ENCODE measurements at regions not wholly inside any gene's neighbourhood (a gene's known extent, or its start where the extent isn't known, plus 50 kb on each side); places are given as distances from the start of the nearest gene placed in this dataset.

DNA sequence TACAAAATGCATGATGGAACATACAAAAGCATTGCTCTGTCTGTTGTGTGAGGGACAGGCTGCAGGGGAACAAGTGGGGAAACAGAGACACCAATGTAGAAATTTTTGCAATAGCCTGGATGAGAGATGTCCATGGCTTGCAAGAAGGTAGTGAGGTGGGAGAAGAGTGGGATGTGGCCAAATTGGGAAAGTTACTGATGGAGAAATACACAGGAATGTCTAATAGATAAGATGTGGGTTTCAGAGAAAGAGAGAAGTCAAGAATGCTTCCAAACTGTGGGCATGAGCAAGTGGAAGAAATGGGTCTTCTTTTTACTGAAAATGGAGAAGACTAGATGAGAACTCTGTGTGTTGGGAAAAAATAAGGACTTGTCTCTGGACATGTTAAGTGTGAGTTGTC, 592.7 kb downstream of the TNS3 start:
- DNase-seq (ENCODE audit: low read depth): no peak

DNA sequence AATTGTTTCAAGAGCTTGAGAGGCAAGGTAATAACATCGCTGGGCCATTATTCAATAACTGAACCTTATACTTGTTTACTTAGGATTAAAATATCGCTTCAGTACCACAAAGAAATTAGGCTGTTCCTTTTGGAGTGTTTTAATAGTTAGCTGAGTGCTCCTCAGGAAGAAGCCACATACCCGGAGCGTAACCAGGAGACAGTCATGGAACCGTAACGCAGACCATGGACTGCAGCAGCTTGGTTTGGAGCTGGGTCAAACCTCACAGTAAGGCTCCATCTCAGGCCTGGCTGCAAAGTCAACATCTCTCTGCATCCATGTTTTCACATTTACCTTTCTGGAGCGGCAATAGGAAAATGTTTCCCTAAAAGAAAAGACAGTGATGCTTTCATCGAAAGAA, 599.0 kb downstream of the TNS3 start:
- DNase-seq (ENCODE audit: low read depth): no peak

DNA sequence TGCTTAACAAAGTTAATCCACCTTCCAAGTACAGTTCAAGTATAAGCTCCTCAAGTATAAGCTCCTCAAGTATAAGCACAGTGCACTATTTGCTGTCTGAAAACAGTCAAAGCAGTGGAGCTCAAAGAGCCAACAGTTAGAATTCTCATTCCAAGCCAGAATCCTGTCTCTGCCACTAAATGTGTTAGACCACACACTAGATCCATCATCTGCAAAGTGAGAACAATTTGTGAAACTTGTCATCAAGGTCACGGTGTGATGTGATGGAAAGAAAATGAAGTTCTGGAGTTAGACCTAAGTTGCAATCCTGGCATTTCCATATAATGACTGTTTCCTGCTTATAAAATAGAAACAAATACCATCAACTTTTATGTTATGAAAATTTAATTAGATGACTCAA, 602.5 kb downstream of the TNS3 start:
- no peak for DNase-seq (ENCODE audit: low read depth)

DNA sequence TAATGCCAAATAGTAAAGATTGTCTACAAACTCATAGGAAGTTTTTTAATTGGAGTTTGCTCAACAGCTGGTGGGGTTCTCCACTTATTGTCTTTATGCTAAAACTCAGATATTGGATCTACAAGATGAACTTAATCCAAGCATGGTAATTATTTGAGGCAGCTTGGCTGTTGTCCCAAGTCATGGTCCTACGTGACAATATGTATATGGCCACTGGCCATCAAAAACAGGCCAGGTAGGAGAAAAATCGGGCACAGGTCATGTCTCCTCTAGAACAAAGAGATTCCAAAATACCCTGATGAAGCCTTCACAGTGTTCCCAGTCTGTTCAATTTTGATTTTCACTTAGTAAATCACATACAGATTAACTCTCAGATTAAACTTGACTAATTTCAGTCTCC, 606.4 kb downstream of the TNS3 start:
- DNase-seq (ENCODE audit: low read depth): no peak

DNA sequence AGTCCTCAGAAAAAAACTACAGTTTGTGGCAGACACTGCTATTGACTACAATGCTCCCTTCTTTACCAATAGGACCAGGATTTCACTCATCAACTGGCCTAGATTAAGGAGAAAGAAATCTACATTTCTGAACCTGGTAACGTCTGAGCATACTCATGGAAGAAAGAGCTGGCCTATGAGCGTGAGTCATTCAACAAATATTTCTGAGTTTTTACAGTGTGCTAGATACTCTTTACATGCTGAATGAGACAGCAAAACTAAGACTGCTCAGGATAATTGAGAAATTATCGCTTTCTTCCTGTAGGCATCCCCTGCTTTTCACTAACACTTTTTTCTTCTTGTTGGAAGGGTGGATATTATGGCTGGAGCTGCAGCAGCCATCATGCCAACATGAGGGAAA, 609.7 kb downstream of the TNS3 start:
- no peak for DNase-seq (ENCODE audit: low read depth)

DNA sequence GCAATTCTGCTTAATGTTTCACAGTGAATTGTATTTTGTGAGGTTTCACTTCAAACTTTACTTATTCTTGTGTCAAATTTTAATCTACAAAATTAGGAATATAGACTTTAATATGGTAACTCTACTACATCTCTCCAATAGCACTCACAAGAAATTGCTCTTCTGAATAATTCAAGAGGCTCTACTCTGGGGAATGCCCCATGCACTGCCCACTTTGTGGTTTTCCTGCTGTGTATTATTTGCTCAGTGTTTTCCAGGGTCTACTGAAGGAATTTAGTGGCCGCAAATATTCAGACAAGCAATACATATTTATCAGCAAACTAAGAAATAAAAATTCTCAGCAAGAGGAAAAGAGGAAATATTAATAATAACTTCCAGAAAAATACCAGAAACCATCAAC, 611.4 kb downstream of the TNS3 start:
- no peak for DNase-seq (ENCODE audit: low read depth)

DNA sequence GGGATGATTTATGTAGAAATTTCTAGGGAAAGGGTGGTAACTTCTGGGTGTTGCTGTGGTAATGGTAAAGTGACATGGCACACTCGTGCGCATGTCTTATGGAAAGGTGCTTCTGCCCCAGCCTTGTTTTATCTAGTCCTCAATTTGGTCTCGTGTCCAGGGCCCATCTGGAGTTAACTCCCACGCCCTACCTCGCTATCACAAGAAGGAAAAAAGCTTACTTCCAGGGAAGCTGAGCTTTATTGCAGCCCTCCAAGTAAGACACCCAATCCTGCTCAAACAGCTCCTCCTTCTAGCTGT, 611.8 kb downstream of the TNS3 start:
- DNase-seq (ENCODE audit: low read depth): no peak

DNA sequence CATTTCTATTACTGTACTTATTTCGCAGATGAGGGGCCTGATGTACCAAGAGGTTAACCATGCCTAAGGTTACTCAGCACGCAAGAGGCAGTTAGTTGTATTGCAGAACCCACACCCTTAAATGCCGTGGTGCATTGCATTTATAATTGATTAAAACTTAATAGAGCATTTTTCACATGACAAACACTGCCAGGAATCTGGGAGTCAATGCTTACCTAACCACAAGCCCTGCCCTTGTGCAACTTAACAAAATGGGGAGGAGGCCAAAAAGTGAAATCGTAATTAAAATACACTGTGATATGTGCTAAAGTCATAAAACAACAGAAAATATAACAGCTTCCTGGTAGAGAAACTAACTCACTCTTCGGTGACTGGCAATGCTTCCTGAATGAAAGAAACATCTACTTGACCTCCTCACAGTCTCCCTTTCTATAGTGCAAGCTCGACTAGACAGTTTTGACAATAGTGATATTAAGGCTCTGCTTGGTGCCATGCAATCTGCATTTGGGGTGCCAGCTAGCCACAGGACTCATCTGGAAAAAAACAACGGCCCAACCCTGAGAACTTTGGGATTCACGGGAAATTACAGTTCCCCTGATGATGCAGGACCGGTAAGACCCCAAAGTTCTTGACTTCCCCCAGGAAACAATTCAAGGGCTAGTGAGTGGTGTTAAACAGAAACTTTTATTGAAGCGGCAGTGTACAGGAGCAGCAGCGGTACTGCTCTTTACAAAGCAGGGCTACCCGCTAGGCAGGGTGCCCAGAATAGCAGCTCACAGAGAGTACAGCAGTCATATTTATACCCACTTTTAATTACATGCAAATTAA, 612.4 kb downstream of the TNS3 start:
- DNase-seq (ENCODE audit: low read depth): no peak

DNA sequence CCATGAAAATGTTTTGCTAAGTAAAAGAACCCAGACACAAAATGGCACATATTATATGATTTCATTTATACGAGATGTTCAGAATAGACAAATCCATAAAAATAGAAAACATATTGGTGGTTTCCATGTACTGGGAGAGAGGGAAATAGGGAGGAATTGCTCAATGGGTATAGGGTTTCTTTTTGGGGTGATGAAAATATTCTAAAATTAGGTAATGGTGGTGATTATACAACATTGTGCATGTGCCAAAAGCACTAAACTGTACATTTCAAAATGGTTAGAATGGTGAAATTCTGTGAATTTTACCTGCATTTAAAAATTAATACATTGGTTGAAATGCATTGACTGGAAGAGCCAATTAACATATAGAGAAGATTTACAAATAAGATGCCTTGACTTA, 613.9 kb downstream of the TNS3 start:
- no peak for DNase-seq (ENCODE audit: low read depth)

DNA sequence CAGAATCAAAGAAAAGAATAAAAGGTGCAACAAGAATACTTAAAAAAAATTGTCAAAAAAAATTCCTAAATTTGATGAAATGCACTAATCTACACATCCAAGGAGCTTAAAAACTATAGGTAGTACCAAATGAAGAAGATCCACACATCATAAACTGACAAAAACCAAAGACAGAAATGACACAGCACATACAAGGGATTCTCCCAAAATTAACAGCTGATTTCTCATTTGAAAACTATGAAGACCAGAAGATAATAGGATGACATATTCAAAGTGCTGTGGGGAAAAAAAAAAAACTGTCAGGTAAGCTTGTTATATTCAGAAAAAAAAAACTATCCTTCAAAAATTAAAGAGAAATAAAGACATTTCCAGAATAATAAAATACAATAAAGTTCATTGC, 618.2 kb downstream of the TNS3 start:
- no peak for DNase-seq (ENCODE audit: low read depth)

DNA sequence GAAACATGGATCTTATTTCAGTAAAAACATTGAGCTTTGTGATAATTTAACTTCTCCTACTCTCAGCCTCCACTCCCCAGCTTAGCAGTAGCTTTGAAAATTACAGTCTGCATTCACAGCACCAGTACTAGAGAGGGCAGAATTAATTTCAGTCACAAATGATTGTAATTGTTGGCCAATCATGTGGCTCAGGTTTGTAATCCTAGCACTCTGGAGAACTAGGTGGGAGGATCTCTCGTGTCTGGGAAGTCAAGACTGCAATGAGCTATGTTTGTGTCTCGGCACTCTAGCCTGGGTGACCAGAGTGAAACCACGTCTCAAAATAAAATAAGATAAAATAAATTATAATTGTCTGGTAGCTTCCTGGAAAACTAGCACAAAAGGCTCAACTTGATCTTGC, 620.9 kb downstream of the TNS3 start:
- no peak for DNase-seq (ENCODE audit: low read depth)

DNA sequence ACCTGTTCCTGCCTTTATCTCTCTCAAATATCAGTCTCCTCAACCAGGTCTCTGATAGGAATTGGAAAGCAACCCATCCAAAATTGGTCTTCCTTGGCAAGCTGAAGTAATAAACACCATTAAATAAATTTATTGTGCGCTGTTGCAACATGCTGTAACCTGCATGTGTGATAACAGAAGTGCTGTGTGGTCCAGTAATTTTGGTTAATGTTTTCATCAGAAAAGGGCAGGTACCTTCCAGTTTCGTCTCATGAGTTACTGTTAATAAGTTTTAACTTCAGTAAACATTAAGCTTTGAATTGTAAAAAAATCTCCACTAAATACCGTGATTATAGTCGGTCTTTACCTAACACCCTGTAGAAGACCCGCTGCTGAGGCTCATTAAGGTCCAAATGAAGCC, 624.7 kb downstream of the TNS3 start:
- DNase-seq (ENCODE audit: low read depth): no peak

DNA sequence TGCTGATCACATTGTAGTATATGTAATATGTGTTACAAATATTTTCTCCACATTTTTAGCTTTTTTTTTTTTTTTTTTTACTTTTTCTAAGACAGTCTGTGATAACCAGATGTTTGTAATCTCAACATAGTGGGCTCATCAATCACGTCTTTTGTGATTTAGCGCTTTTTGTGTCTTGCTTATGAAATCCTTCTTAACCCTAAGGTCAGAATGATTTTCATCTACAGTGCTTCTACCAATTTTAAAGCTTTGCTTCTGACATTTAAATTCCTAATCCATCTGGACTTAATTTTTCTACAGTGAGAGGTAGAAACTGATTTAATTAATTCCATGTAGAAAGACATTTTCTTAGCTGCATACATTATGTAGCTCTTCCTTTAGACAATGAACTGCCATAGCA, 626.4 kb downstream of the TNS3 start:
- DNase-seq (ENCODE audit: low read depth): no peak

DNA sequence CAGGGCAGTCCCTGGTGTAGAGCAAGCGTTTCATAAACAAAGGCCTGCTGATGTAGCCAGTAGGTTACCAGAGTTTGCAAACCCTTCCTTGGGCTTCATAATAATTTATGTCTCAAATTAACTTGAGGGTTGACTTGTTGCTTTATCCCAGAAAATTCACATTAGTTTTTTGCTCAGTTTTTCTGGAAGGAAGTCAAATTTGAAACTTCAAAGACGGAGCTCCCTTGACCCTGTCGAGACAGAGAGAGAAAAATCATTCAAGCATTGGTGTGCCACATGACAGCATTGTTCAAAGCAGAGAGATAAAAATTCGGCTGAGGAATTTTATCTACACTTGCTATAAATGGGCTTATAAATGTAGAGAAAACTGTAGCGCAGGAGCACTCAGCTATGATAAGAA, 627.7 kb downstream of the TNS3 start:
- DNase-seq (ENCODE audit: low read depth): no peak

DNA sequence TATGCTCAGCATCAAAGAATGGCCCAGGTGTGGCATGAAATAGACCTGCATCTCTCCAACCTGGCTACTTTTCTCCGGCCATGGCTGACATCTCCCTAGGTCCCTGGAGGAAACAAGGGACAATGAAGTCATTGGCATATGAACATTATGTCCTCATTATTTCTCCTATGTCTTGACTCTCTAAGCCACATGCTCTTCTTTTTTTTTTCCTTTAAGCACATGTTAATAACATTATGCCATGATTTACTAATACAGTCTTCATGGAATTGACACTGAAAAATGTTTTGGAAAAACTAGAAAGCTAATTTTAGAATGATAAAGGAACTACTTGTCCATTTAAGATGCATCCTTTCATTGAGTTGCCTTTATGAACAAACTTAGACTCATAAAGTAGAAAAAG, 628.9 kb downstream of the TNS3 start:
- DNase-seq (ENCODE audit: low read depth): no peak

DNA sequence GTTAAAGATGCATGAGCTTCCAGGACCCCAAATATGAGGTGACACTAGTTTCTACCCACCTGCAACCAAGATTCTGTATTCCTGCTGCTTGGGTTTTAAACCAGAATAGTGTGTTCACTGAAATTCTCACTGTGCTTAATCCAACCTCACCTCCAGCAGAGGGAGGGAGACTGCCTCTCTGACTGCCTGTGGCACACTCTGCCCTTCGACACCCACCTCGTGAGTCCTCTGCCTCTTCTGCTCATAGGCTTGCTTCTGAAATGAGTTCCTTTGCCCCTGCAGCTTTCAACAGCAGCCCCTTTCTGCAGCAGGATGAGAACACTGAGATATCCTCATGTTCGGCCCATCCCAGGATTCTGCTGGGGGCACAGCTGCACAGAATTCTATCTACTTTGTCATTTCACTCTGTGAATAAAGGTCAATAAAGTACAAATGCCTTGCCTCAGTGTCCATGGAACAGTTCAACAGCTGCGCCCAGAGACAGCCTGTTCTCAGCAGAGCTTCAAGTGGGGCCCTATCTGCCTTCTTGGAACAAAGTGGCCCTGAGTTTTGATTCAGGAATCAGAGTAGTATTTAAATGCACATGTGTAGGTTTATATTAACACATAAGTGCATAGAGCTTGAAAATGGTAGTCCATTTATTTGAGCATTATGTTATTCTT, 632.5 kb downstream of the TNS3 start:
- no peak for DNase-seq (ENCODE audit: low read depth)

DNA sequence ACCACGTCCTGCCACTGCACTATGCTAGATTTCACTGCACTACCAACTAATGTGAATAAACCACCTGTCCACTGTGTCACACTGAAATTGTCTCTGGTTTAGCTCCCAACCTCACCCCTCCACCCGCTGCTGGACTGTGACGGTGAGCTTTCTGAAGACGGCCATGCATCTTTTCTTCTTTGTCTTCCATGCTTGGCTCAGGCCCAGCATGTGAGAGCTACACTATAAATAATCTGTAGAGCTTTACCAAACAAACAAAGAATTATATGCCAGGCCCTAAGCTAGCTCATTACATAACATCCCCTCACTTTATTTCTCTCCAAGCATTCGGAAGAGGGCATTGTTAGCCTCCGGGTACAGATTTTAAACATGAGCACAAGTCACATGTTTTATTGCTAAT, 633.2 kb downstream of the TNS3 start:
- no peak for DNase-seq (ENCODE audit: low read depth)

DNA sequence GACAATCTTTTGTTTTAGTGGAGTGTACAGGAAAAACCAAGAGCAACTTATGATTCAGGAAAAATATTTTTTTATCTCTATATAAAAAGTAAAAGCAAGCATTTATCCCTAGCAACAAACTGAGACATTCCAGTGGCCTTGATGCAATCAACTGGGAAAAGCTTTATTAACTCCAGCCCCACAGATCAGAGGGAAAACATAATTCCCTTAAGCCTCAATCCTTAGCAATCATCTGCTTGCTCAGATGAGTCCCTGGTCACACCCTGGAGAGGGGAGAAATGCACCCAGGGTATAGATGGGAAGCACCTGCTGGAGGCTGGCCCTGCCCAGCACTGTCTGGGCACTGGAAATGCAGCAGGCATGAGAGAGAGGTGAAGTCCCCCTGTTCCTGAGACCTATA, 636.6 kb downstream of the TNS3 start:
- DNase-seq (ENCODE audit: low read depth): no peak

DNA sequence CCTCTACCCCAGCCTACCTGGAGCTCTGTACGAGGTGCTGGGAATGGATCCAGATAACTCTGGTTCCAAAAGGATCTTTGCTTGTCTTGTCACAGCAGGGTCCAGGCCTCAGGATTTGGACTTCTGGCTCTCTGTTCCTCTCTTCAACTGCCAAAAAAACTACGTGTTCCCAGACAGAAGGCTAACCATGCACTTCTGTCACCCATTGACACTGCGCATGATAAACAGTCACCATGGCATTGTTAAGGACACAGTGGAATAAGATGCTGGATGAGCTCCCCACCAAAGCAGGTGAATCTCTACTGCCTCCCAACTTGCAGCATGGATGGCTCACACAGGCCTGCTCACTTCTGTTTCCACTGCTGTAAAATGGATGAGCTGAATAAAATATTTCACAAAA, 637.9 kb downstream of the TNS3 start:
- no peak for DNase-seq (ENCODE audit: low read depth)

DNA sequence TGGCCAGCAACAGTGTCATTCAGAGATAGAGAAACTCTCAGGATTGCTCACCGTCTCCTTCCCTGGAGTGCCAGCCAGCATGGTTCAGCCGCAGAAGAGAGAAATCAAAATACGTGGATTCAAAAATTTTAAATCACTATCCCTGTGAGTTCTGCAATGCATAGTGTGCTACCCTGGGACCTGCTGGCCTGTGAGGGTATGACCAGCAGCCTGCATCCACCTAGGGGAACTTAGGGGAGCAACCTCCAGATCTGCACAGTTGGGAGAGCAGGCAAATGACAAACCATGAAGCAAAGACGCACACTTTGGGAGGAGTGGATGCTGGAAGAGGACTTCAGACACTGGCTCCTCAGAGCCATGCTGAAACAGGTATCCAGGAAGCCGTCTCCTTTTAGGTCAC, 639.3 kb downstream of the TNS3 start:
- DNase-seq (ENCODE audit: low read depth): no peak

DNA sequence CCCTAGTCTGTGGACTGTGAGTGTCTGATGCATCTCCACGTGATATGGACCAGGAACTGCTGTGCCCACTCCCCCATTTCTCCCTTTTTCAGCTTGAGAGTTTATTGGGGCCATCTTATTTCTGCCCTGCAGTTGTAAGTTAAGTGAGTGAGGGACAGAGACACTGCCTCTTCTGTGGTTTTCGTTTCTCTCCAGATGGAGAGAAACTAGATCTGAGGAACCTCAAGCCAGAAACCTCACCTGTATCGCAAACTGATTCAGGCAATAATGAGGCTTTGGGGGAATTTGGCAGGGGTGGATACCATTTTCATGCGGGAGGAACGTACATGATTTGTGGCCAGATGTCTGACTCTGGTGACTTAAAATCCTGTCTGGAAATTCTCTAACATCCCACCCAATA, 641.7 kb downstream of the TNS3 start:
- DNase-seq (ENCODE audit: low read depth): no peak

DNA sequence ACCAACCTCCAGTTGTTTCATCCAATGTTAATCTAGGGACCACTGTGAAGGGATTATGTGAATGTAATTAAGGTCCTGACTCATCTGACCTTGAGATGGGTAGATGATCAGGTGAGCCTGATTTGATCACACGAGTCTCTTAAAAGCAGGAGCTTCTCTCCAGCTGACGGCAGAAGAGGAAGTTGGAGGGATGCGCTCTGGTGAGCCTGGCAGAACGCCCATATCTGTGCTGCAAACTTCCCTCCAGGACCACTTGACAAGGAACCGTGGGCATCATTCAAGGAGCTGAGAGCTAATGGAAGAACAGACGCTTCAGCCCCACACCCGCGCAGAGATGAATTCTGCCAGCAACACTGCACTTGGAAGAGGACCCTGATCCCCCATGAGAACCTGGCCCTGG, 642.4 kb downstream of the TNS3 start:
- DNase-seq (ENCODE audit: low read depth): no peak

DNA sequence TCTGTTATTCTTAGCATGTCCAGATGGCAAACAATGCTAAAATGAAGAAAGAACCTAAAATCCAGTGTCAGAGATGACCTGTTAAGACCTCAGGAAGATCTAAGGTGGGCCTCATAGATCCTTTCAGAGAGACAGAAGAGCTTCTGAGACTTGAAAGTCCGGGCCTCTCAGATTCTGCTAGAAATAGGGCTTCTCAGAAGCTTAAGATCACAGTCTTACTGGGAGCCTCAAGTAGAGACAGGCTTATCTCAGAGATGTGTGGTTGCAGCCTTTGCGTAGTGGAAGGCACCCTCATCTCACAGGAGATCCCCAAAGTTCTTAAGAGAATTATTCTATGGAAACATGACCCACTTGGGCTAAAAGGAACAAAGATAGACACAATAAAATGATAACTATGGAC, 642.8 kb downstream of the TNS3 start:
- DNase-seq (ENCODE audit: low read depth): no peak

DNA sequence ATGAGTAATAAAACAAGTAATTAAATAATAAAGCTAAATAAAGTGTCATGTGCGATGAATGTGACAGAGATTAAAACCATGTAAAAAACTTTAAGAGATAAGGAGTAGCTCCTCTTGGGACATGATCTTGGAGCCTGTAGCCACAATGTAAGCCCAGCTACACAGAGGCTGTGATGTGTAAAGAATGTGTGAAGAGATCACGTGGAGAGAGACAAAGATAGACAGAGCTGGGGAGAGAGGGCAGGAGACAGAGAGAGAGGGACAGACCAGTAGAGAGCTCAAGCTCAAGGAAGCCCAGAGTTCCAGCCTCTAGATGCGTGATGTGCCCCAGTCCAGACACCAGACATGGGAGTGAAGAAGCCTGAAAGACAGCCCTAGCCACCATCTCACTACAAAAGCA, 644.1 kb downstream of the TNS3 start:
- DNase-seq (ENCODE audit: low read depth): no peak
